ENCODE measurements at regions not wholly inside any gene's neighbourhood (a gene's known extent, or its start where the extent isn't known, plus 50 kb on each side); places are given as distances from the start of the nearest gene placed in this dataset.

DNA sequence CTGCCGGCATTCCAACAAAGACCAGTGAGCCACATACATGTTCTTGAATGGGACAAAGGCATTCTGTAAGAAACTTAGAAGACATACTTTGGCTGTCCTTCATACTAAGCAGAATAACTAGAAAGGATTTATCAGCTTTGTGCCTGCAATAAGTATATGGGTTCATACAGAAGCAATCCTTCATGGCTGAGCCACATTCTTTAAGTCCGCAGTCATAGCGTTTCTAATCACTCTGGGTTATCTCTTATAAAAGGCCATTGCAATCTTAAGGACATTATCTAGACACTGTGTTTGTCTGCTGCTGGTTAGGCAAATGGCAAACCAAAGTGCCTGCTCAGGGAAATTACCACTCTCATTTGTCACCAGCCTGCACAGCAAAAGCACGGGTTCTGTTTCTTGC is 488.4 kb downstream of the ACTR3B start:
- DNase-seq: no peak

DNA sequence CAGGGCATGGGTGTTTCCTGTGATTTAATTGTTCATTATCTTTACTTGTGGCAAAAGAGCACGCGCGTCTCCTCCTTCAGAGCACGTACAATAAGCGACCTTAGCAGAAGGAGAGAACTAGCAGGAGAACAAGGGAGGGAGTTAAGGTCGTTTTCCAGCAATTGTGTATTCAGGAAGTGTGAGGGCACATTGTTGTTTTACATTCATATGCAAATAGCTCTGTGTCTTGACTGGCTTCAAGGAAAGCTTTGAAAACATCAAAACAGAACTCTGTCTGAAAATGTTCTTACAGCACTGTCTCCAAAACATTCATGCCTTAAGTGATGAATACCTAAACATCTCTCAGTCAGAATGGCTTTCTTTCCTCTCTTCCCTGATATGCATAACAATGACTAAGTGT is 499.1 kb downstream of the ACTR3B start:
- DNase-seq: no peak

DNA sequence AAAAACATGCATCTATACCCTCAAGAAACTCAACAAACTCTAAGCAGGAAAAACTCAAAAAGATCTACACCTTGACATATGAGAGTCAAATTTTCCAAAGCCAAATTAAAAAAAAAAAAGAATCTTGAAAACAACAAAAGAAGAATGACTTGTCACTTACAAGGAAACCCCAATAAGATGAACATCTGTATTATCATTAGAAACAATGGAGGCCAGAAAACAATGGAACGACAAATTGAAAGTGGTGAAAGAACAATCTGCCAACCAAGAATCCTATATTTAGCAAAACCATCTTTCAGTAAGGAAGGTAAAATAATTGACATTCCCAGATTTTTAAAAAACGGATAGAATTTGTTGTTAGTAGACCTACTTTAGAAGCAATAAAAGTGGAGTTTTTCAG is 516.8 kb downstream of the ACTR3B start:
- no peak for DNase-seq

DNA sequence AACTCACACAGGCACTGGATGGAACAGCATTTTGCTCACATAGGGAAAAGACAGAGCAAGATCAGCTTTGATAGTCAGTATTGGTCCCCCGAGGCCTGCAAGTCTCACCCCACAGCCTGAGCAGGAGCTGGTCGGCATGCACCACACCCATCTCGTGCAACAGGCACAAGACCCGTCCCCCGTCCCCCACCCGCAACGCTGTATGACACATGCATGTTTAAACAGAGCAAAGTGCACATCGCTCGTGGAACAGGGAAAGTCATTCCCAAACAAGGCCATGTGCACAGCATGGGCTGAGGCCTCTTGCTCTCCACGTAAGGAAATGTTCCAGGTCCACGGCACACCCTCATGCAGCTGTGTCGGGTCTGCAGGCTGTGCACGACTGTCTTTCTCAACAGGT is 527.2 kb downstream of the ACTR3B start:
- no peak for DNase-seq

GRCh38 chr7:153290066-153290465 is 530.5 kb downstream of the ACTR3B start:
- DNase-seq: no peak

DNA sequence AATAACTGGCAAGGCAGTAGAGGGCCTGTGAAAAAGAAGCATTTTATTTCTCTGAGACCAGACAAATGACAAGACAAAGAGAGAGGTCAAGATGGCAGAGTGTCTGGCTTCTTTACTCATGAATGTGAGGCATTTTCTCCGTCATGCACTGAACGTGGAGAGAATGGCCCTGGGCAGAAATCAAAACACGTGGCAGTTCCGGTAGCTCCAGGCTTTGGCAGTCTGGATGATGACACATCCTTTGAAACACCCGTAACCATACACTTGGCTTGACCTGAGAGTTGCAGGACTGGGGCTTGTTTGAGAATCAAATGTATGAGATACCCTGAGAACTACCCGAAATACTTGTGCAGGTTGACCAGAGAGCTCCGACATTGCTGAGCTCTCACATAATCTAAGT is 537.6 kb downstream of the ACTR3B start:
- no peak for DNase-seq

DNA sequence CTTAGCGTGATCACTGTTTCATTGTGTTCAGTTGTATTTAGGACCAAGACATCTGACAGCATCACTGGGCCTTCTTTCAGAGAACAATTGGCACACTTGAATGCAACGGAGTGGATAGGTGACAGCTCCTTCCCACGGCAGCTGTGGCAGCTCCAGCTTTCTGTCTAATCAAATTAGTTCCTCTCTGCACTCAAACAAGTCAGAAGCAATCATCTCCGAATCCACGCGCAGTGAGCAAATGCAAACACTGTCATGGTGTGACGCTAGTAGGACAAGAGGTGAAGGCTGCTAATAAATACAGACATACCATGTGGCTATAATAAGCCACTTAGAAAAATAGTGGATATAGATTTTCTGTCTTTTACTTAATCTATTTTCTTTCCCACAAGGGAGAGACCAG is 542.4 kb downstream of the ACTR3B start:
- no peak for DNase-seq

DNA sequence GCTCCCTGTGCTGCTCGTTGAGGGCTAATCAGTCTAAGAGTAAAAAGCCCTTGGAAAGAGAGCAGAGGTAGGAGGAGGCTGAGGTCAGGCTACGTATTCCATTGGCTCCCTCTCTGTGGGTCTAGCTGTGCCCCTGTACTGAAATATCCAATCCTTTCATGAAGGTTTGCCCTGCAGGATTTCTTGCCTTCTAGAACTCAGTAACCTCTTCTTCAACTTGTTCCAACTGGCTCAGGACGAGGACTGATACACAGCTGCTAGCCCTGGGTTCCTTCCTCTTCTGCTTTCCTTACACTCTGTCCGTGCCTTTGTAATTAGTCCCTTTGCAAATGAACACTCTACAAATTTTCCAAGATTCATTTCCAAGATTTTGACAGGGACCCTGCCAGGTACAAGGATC is 560.5 kb downstream of the ACTR3B start:
- DNase-seq: no peak

DNA sequence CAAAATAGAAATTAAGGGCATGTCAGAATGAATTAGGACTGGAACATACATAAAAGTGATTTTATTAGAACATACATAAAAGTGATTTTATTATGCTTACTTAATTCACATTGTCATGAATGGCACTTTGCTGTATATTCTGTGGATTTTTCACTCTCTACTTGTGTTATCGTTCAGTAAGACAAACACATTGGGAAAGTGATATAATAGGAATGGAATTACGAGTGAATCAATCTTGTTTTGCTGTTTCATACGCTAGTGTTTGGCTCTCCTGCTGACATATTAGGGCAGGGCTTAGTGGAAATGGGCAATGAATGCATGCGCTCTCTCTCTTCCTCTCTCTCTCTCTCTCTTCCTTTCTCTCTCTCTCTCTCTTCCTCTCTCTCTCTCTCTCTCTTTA is 561.1 kb downstream of the ACTR3B start:
- no peak for DNase-seq

- DNase-seq: no peak
Observed at GRCh38 chr7:153322991-153323390, 563.4 kb downstream of the ACTR3B start.

- DNase-seq: no peak
Observed at GRCh38 chr7:153324094-153324493, 564.5 kb downstream of the ACTR3B start.

DNA sequence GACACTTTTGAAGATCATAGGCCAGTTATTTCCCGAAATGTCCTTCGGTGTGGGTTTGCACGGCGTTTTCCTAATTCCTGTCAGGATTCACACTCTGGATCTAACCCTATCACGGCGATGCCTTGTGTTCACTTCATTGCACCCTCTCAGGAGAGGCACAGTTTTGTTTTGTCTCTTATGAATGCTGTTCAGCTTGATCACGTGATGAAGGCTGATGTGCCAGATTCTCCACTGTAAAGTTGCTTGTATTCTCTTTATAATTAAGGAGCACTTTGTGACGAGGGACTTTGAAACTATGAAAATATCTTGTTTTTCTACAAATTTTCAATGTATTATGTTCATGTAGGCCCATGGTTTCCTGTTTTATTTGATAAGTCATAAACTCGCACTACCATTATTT is 568.1 kb downstream of the ACTR3B start:
- no peak for DNase-seq

- no peak for DNase-seq
Observed at GRCh38 chr7:153331427-153331826, 571.9 kb downstream of the ACTR3B start.

GRCh38 chr7:153354071-153354470 is 594.5 kb downstream of the ACTR3B start:
- no peak for DNase-seq

GRCh38 chr7:153370092-153370491 is 610.5 kb downstream of the ACTR3B start:
- no peak for DNase-seq

- DNase-seq: no peak
Observed at GRCh38 chr7:153380636-153381035, 621.1 kb downstream of the ACTR3B start.

GRCh38 chr7:153381275-153382040 is 621.9 kb downstream of the ACTR3B start:
- peak; percentile 53 for DNase-seq

- DNase-seq: no peak
Observed at GRCh38 chr7:153382641-153383101, 623.1 kb downstream of the ACTR3B start.

GRCh38 chr7:153383781-153384180 is 624.2 kb downstream of the ACTR3B start:
- DNase-seq: no peak

DNA sequence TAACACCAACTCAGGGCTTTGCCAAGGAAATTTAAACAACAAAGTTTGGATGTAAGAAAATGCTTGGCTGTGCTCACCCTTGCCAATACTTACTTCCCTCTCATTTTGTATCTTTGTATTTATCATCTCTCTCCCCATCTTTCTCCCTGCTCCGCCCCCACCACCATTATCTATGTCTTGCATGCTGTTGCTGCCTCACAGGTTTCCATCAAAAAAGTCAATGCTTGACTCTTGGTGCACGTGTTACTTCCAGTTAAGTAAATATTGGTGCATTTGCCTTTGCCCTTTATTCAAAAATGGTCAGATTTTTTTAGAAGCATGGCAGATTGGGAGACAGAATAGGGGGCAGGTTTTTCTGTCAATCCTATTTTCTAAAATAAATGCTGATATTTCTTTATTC is 626.0 kb downstream of the ACTR3B start:
- DNase-seq: no peak

DNA sequence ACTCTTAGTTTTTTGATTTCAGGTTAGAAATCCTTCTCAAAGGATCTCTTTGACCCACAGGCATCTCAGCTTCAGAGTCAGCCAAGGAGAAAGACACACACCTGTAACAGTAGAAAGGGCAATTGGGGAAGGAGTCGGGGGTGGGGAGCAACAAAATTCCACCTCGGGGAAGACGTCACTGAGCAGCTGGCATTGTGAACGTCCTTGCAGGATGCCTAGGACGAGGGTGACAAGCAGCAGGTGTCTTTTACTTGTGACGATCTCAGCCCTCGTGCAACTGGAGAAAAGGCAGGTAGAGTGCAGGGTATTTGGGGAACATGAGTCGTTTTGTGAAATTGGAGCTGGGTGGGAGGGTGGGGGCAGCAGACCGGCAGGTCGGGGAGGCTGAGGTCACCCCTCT is 627.0 kb downstream of the ACTR3B start:
- DNase-seq: no peak

DNA sequence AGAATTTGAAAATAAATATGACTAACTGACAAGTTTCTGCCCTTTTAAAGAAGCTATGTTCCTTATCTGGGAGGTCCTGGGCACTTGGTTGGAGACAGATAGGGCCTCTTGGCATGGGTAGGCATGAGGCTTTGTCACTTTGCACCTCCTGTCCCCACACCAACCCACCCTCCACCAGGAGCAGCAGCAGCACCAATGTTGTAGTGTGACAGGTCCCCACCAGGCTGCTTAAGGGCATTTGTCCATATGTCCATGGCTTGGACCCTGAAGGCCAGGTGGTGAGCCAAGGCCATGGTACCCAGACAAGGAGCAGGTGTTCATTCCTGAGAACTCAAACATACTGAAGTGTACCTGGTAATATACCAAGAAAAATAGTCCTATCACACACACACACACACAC is 629.1 kb downstream of the ACTR3B start:
- no peak for DNase-seq

- DNase-seq: no peak
Observed at GRCh38 chr7:153389261-153389660, 629.7 kb downstream of the ACTR3B start.

DNA sequence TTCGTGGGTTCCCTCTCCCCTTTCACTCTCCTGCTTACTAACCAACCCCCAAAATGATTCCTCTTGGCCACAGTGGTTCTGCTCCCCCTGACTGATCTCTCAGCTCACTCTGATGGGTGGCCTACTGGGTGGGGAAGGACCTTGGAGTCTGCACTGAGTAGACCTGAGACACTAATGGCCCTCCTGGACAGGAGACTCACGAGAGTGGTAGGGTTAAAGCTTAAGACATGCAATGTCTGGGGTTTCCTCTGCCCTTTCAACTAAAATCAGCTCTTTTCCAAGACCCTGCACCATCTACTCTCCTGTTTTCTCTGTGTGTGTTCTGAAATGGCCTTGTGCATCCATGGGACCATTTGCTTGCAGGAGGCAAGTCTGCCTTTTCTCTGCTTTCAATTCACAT is 631.4 kb downstream of the ACTR3B start:
- DNase-seq: no peak

DNA sequence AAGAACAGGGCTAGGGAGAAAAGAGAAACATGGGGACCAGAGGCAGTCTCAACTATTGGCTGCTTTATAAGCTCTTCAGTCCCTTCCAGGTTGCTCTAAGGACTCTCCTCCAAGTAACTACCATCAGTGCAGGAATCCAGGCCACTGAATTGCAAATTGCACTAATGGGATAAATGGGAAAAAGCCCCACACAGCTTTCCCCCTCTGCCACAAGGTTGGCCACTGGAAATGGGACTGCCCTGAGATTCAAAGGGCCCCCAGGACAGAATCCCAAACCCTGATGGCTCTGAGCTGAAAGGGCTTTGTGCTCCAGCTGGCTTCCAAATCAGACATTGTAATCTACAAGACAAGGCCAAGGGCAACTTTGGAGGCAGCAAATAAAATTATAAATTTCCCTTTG is 633.2 kb downstream of the ACTR3B start:
- no peak for DNase-seq

Data from NCI-H1694 (cell line).